ENCODE measurements at regions not wholly inside any gene's neighbourhood (a gene's known extent, or its start where the extent isn't known, plus 50 kb on each side); places are given as distances from the start of the nearest gene placed in this dataset.

DNA sequence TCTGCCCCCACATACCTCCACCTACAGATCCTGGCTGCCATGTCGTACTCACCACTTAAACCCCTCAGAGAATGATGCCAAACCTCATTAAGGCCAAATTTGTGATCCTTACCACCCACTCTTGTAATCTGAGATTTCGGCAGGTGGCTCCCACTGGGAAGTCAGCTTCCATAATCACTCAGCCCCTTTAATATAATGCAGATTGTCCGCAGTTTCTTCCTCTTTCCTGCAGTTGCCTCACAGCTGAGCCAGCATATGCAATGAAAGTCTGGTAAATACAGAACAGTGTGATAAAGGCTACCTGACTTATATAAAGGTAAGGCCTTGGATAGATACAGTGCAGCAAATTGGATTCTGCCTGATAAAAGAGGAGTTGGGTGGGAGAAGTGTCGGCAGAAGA lies 515.2 kb upstream of the TENM4 start:
- TF ChIP-seq, protein P1, sequence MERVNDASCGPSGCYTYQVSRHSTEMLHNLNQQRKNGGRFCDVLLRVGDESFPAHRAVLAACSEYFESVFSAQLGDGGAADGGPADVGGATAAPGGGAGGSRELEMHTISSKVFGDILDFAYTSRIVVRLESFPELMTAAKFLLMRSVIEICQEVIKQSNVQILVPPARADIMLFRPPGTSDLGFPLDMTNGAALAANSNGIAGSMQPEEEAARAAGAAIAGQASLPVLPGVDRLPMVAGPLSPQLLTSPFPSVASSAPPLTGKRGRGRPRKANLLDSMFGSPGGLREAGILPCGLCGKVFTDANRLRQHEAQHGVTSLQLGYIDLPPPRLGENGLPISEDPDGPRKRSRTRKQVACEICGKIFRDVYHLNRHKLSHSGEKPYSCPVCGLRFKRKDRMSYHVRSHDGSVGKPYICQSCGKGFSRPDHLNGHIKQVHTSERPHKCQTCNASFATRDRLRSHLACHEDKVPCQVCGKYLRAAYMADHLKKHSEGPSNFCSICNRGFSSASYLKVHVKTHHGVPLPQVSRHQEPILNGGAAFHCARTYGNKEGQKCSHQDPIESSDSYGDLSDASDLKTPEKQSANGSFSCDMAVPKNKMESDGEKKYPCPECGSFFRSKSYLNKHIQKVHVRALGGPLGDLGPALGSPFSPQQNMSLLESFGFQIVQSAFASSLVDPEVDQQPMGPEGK (CRISPR knock-in tag; IDR thresholded peaks at IDR 0.05; ENCODE audit: borderline replicate concordance) = no peak
- no peak for TF ChIP-seq ZFP30 (CRISPR knock-in tag; IDR thresholded peaks at IDR 0.05)
- no peak for TF ChIP-seq RARB (CRISPR knock-in tag; IDR thresholded peaks at IDR 0.05)
- TF ChIP-seq, protein P2, sequence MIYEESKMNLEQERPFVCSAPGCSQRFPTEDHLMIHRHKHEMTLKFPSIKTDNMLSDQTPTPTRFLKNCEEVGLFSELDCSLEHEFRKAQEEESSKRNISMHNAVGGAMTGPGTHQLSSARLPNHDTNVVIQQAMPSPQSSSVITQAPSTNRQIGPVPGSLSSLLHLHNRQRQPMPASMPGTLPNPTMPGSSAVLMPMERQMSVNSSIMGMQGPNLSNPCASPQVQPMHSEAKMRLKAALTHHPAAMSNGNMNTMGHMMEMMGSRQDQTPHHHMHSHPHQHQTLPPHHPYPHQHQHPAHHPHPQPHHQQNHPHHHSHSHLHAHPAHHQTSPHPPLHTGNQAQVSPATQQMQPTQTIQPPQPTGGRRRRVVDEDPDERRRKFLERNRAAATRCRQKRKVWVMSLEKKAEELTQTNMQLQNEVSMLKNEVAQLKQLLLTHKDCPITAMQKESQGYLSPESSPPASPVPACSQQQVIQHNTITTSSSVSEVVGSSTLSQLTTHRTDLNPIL (CRISPR knock-in tag; IDR thresholded peaks at IDR 0.05; ENCODE audit: low read depth) = no peak
- TF ChIP-seq, protein P3, sequence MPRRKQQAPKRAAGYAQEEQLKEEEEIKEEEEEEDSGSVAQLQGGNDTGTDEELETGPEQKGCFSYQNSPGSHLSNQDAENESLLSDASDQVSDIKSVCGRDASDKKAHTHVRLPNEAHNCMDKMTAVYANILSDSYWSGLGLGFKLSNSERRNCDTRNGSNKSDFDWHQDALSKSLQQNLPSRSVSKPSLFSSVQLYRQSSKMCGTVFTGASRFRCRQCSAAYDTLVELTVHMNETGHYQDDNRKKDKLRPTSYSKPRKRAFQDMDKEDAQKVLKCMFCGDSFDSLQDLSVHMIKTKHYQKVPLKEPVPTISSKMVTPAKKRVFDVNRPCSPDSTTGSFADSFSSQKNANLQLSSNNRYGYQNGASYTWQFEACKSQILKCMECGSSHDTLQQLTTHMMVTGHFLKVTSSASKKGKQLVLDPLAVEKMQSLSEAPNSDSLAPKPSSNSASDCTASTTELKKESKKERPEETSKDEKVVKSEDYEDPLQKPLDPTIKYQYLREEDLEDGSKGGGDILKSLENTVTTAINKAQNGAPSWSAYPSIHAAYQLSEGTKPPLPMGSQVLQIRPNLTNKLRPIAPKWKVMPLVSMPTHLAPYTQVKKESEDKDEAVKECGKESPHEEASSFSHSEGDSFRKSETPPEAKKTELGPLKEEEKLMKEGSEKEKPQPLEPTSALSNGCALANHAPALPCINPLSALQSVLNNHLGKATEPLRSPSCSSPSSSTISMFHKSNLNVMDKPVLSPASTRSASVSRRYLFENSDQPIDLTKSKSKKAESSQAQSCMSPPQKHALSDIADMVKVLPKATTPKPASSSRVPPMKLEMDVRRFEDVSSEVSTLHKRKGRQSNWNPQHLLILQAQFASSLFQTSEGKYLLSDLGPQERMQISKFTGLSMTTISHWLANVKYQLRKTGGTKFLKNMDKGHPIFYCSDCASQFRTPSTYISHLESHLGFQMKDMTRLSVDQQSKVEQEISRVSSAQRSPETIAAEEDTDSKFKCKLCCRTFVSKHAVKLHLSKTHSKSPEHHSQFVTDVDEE (CRISPR knock-in tag; IDR thresholded peaks at IDR 0.05) = no peak
- no peak for TF ChIP-seq ARNTL (CRISPR knock-in tag; IDR thresholded peaks at IDR 0.05; ENCODE audit: borderline replicate concordance, low read depth)
- TF ChIP-seq PPARA (CRISPR knock-in tag; IDR thresholded peaks at IDR 0.05; ENCODE audit: borderline replicate concordance) = no peak
- no peak for TF ChIP-seq TOX (CRISPR knock-in tag; IDR thresholded peaks at IDR 0.05; ENCODE audit: borderline replicate concordance)
- no peak for TF ChIP-seq ZC3H10 (CRISPR knock-in tag; IDR thresholded peaks at IDR 0.05)
- TF ChIP-seq ZFP3 (CRISPR knock-in tag; IDR thresholded peaks at IDR 0.05) = no peak
- TF ChIP-seq TCF4 (CRISPR knock-in tag; IDR thresholded peaks at IDR 0.05; ENCODE audit: borderline replicate concordance) = no peak
- TF ChIP-seq, protein P4, sequence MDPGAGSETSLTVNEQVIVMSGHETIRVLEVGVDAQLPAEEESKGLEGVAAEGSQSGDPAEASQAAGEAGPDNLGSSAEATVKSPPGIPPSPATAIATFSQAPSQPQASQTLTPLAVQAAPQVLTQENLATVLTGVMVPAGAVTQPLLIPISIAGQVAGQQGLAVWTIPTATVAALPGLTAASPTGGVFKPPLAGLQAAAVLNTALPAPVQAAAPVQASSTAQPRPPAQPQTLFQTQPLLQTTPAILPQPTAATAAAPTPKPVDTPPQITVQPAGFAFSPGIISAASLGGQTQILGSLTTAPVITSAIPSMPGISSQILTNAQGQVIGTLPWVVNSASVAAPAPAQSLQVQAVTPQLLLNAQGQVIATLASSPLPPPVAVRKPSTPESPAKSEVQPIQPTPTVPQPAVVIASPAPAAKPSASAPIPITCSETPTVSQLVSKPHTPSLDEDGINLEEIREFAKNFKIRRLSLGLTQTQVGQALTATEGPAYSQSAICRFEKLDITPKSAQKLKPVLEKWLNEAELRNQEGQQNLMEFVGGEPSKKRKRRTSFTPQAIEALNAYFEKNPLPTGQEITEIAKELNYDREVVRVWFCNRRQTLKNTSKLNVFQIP (CRISPR knock-in tag; IDR thresholded peaks at IDR 0.05; ENCODE audit: borderline replicate concordance, low read depth) = no peak

Measured in SK-N-SH treated with all-trans-retinoic acid at 6 μM for 48 hours (cell line).